ENCODE measurements at regions not wholly inside any gene's neighbourhood (a gene's known extent, or its start where the extent isn't known, plus 50 kb on each side); places are given as distances from the start of the nearest gene placed in this dataset.

GRCh38 chr21:25402134-25402961 lies 204.9 kb downstream of the MRPL39 start:
- no peak overlapping the region for H3K4me3 Mint-ChIP-seq (ENCODE audit: low read depth, unreplicated experiment)
- BruUV-seq (replicated peaks): no TSS peak
- no peaks in the 10 kb centered on the region for H3K36me3 Mint-ChIP-seq (ENCODE audit: insufficient read depth, unreplicated experiment)
- no peaks in the 10 kb centered on the region for H3K4me1 Mint-ChIP-seq (ENCODE audit: low read depth, unreplicated experiment)
- no peak for TF ChIP-seq CTCF (IDR thresholded peaks at IDR 0.05; ENCODE audit: unreplicated experiment)
- intact Hi-C loops (cut with micrococcal nuclease; ENCODE audit: unreplicated experiment): no loop called here
- peaks cover 5% of the 10 kb centered on the region for H3K9me3 Mint-ChIP-seq (ENCODE audit: low read depth, unreplicated experiment)
- no peaks in the 10 kb centered on the region for H3K27me3 Mint-ChIP-seq (ENCODE audit: unreplicated experiment)
- H3K27ac Mint-ChIP-seq (ENCODE audit: unreplicated experiment): no peak overlapping the region
- DNase-seq: no peak
- CTCF ChIA-PET: no interaction called here

- H3K27me3 Mint-ChIP-seq (ENCODE audit: unreplicated experiment): no peaks in the 10 kb centered on the region
- intact Hi-C loops (cut with micrococcal nuclease; ENCODE audit: unreplicated experiment): no loop called here
- H3K9me3 Mint-ChIP-seq (ENCODE audit: low read depth, unreplicated experiment): peaks cover 6% of the 10 kb centered on the region
- no peak overlapping the region for H3K4me3 Mint-ChIP-seq (ENCODE audit: low read depth, unreplicated experiment)
- DNase-seq: no peak
- BruUV-seq (replicated peaks): no TSS peak
- no peaks in the 10 kb centered on the region for H3K36me3 Mint-ChIP-seq (ENCODE audit: insufficient read depth, unreplicated experiment)
- TF ChIP-seq CTCF (IDR thresholded peaks at IDR 0.05; ENCODE audit: unreplicated experiment): no peak
- H3K4me1 Mint-ChIP-seq (ENCODE audit: low read depth, unreplicated experiment): no peaks in the 10 kb centered on the region
- H3K27ac Mint-ChIP-seq (ENCODE audit: unreplicated experiment): no peak overlapping the region
- CTCF ChIA-PET: no interaction called here
Observed at GRCh38 chr21:25400427-25400826, 206.9 kb downstream of the MRPL39 start.

DNA sequence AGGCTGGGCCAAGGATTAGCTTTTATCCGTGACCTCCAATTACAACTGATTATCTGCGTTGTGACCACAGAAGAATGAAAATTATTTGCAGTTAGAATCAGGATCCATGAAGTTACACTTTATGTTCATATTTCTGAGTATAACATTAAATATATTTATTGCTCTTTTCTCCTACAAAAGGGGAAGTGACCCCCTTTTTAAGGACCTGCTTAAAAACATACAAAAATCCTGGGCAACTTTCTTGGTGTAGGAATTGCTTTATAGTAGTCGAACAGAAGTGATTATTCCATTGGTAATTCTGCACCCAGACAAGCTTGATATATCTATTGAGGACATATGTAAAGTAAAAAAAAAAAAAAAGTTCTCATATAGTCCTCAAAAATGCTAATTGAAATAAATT lies 208.7 kb downstream of the MRPL39 start:
- H3K4me3 Mint-ChIP-seq (ENCODE audit: low read depth, unreplicated experiment): no peak overlapping the region
- H3K27ac Mint-ChIP-seq (ENCODE audit: unreplicated experiment): no peak overlapping the region
- H3K36me3 Mint-ChIP-seq (ENCODE audit: insufficient read depth, unreplicated experiment): no peaks in the 10 kb centered on the region
- H3K4me1 Mint-ChIP-seq (ENCODE audit: low read depth, unreplicated experiment): no peaks in the 10 kb centered on the region
- no TSS peak for BruUV-seq (replicated peaks)
- TF ChIP-seq CTCF (IDR thresholded peaks at IDR 0.05; ENCODE audit: unreplicated experiment): no peak
- intact Hi-C loops (cut with micrococcal nuclease; ENCODE audit: unreplicated experiment): no loop called here
- no peaks in the 10 kb centered on the region for H3K27me3 Mint-ChIP-seq (ENCODE audit: unreplicated experiment)
- H3K9me3 Mint-ChIP-seq (ENCODE audit: low read depth, unreplicated experiment): peaks cover 6% of the 10 kb centered on the region
- CTCF ChIA-PET: interaction anchor here (0.6 kb wide), 1 partner anchor 32 kb away, joined by 3 read pairs; no protein-coding TSS in a partner anchor
- DNase-seq: no peak

- H3K9me3 Mint-ChIP-seq (ENCODE audit: low read depth, unreplicated experiment): peaks cover 2% of the 10 kb centered on the region
- H3K27ac Mint-ChIP-seq (ENCODE audit: unreplicated experiment): no peak overlapping the region
- H3K36me3 Mint-ChIP-seq (ENCODE audit: insufficient read depth, unreplicated experiment): no peaks in the 10 kb centered on the region
- no peak overlapping the region for H3K4me3 Mint-ChIP-seq (ENCODE audit: low read depth, unreplicated experiment)
- intact Hi-C loops (cut with micrococcal nuclease; ENCODE audit: unreplicated experiment): no loop called here
- TF ChIP-seq CTCF (IDR thresholded peaks at IDR 0.05; ENCODE audit: unreplicated experiment): no peak
- DNase-seq: no peak
- H3K27me3 Mint-ChIP-seq (ENCODE audit: unreplicated experiment): no peaks in the 10 kb centered on the region
- BruUV-seq (replicated peaks): no TSS peak
- CTCF ChIA-PET: no interaction called here
- no peaks in the 10 kb centered on the region for H3K4me1 Mint-ChIP-seq (ENCODE audit: low read depth, unreplicated experiment)
Observed at GRCh38 chr21:25396135-25396711, 211.1 kb downstream of the MRPL39 start.

Measured in Calu3 (cell line).